ENCODE measurements at regions not wholly inside any gene's neighbourhood (a gene's known extent, or its start where the extent isn't known, plus 50 kb on each side); places are given as distances from the start of the nearest gene placed in this dataset.
"Not testable (repeated sequence)": the region's sequence is repeated elsewhere in the genome, so short reads cannot be mapped to it uniquely, and the experiment has no call there.

DNA sequence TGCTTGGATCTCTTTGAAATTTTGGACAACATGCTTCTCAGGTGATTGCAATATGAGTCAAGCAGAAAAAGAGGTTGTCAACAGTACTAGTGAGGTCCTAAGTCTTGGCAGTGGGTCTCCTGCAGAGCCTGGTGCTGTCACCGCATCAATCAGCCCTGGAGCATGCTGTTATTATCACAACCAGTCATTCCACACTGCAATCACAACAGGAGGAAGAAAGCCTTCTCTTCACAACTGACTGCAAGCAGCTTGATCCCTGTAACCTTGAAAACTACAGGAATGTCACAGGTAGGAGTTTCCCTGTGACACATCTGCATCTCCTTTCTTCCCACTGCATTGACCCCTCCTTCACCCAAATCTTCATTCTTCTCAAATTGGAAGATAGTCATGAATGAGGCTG, 451.1 kb upstream of the ATP11B start:
- no peak for DNase-seq (ENCODE audit: low spot score)

DNA sequence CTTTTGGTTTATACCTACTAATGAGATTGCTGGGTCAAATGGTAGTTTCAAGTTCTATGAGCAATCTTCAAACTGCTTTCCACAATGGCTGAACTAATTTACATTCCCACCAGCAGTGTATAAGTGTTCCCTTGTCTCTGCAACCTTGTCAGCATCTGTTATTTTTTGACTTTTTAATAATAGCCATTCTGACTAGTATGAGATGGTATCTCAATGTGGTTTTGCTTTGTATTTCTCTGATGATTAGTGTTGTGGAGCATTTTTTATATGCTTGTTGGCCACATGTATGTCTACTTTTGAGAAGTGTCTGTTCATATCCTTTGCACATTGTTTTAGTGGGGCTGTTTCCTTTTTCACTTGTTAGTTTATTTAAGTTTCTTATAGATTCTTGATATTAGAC, 449.3 kb upstream of the ATP11B start:
- DNase-seq (ENCODE audit: low spot score), result not testable (repeated sequence)

DNA sequence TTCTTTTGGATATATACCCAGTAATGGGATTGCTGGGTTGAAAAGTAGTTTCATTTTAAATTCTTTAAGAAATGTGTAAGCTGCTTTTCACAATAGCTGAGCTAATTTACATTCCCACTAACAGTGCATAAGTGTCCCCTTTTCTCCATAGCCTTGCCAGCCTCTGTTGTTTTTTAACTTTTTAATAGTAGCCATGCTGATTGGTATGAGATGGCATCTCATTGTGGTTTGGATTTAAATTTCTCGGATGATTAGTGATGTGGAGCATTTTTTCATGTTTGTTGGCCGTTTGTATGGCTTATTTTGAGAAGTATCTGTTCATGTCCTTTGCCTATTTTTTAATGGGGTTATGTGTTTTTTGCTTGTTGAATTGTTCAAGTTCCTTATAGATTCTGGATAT, 444.3 kb upstream of the ATP11B start:
- no peak for DNase-seq (ENCODE audit: low spot score)

DNA sequence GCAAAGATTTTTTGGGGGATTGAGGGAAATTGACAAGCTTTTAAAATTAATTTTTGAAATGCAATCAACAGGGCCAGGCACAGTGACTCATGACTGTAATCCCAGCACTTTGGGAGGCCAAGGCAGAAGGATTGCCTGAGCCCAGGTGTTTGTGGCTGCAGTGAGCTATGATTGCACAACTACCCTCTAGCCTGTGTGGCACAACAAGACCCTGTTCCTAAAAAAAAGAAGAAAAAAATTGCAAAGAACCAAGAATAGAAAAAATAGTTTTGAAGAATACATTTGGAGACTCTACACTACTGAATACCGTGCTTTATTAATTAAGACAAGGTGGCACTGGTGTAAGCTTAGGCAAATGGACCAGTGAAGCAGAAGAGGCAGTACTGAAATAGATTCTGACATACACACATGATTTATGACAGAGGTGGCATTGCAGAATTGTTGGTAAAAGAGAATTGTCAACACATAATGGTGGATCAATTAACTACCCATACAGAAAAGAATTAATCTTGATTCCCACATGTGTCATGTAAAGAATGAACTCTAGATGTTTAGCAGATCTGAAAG, 443.3 kb upstream of the ATP11B start:
- no peak for DNase-seq (ENCODE audit: low spot score)

DNA sequence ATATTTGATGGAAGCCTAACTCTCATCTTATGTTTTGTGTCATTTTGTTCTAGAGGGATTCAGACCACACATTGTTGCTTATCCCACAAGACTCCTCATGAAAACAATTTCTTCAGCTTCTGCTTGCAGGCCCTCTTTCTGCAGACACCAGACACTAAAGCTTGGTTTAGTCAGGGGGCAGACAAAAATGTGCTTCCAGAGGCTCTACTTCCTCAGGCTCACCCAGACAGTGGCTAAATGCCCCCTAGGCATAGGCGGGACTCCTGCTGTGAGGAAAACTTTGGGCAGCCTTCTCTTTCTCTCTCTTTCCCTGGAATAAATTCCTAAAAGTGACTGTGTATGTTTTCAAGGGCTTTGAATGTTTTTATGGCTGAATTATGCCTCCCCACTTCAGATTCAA, 435.4 kb upstream of the ATP11B start:
- DNase-seq (ENCODE audit: low spot score), result no peak

DNA sequence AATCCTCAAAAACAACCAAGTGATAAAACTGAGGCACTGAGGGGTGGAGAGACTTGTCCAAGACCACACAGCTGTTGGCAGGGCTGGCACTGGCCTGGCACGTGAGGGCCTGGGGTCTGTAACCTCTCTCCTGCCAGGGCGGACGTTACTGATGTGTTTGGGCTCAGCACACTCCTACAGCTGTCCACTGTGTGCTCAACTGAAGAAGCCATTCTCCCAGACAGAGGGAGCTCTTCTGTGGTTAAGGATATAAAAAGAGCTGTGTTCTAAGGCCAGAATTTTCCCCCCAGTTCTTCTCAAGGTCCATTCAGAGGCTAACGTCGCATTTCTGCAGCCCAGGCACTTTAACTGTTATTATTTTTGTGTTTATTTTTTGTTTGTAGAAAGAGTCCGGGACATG, 429.0 kb upstream of the ATP11B start:
- DNase-seq (ENCODE audit: low spot score), result no peak

DNA sequence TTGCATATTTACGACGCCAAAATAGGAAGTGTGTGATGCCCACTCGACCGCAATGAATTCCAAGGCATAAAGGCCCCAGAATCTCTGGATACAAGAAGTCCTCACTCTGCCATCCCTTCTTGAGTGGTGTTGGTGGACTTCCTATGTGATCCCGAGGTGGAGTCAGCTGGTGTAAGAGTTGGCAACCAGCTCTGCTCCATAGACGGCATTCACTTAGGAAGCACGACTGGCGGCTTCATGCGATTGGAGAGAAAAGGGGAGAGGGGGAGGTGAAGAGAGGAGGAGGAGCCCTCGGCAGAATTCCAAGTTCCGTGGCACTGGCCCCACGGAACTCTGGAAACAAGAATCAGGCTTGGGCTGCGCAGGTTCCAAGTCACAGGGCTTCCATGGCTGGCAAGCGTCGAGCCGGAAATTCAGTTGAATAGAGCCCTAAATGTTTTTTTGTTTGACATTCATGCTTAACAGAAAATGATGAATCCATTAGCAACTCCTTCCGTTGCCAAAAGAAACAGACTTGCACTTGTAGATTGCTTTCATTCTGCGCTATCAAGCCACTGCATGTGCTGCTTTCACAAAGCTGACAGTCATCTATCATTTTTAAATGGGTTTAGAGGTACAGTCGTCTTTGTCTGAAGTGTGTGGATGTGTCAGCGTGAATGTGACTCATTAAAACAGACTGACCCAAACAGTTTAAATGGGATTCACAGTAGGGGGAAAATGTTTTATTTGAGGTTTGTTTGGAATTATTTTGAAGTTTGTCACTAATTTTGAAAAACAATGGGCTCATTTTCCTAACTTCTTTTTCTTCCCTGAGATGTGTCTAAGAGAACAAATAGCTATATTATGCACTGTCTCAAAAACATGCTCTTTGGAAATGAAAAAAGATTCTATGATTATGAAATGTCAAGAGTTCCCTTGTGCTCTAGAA, 428.3 kb upstream of the ATP11B start:
- no peak for DNase-seq (ENCODE audit: low spot score)

DNA sequence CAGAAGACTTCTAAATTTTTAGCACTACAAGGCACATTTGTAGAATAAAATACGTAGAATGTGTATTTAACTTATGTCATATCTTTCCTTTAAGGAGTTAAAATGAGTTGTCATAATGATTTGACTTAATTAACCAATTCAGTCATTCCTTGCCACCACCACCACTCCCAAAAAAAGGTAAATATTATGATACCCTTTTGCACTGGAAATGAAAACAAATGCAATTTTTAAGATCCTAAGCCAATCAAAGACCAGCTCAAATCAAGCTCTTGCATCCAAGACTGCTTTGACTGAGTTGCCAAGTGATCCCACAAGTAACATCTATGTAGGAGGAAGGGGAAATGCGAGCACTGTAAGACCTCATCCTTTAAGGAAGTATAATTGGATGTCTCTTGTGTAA, 426.6 kb upstream of the ATP11B start:
- DNase-seq (ENCODE audit: low spot score), result no peak

DNA sequence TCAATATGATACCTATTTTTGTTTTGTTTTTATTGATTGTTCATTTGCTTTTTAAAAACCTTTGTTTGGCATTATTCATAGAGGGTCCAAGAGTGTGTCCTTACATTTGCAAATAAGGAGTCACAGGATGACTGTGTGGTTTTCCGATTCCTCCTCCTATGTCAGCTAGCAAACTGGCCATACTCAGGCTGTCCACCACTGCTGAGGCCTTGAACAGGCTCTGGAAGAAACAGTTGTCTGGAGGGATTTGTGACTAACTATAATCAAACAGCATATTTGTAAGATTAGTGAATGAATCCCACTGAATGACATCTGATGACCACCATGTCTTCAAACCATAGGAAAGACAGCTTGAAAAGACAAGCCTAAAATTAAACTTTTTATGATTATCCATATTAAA, 423.4 kb upstream of the ATP11B start:
- no peak for DNase-seq (ENCODE audit: low spot score)

DNA sequence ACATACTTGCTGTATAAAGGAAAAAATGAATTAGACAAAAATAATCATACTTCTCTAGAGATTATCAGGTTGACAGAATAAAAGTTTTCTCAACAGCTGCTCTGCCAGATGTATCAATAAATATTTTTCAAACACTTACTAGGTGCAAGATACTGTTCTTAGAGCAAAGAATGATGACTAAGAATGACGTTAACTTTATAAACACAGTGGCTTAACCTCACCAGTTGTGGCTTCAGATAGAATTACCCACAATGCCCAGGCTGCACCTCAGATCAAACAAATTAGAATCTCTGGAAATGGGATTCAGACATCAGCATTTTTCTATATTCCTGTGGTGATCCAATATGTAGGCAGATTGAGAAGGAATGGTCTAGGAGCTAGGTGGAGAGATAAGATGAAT, 422.4 kb upstream of the ATP11B start:
- DNase-seq (ENCODE audit: low spot score), result no peak

DNA sequence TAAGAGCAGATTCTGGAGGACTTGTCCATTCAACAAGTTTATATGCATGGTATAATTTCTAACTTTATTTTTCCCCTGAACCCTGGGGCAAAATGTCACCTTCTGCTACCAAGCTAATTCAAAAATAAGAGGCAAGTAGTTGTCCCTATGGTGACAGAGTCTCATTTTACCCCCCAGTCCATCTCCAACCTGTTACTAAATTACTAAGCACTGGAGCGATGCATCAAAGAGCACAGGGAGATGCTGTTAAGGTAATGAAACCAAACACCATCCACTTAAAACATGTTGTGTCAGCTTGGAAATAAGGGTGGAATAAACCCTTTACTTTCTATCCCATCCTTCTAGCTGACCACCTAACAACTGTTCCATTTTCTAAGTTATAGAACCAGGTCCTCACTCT, 417.4 kb upstream of the ATP11B start:
- DNase-seq (ENCODE audit: low spot score), result no peak

DNA sequence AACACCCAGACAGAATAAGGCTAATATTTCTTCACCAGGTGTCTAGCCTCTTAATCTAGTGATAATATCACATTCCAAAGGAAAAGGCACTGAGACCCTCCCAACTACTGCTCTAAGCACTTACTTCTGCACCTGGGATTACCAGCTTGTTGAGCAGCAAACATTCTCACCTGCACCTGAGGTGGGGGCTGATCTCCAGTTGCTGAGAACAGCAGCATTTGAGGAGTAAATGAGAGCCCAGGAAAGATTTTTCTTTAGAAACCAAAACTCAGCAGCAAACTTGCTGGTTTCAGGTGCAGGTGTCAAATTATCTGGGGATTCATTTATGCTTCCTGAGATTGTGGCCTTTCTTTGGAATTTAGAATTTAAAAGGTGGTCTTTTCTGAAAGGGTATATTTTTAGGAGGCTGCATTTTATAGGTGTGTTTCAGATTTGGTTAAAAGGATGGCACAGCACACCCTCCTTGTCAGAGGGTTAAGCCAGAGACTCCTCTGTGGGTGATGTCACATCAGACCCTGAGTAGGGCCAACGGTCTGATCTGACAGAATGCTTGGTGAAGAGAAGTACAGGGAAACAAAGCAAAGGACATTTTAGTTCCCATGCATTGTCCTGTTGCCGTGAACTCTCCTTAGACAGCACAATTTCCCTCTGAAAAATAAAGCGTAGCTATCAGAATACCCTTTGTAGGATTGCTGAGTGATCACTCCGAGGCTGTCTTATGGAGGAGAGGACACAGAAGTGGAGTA, 411.0 kb upstream of the ATP11B start:
- no peak for DNase-seq (ENCODE audit: low spot score)

DNA sequence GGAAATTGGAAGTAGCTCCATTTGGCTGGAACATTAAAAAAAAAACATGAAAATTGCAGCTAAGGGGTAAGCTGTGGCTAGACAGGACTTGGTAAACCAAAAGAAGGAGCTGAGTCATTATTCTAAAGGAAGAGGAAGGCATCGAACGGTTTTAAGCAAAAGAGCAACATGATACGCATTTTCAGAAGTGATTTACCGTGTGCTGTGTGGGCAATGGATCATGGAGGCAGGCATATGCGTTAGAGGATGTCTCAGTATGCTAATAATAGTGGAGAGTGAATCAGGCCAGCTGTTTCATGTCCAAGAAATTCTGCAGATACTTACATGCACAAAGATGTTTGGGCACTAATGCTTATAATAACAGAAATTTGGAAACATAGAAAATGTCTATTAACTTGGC, 409.1 kb upstream of the ATP11B start:
- no peak for DNase-seq (ENCODE audit: low spot score)

DNA sequence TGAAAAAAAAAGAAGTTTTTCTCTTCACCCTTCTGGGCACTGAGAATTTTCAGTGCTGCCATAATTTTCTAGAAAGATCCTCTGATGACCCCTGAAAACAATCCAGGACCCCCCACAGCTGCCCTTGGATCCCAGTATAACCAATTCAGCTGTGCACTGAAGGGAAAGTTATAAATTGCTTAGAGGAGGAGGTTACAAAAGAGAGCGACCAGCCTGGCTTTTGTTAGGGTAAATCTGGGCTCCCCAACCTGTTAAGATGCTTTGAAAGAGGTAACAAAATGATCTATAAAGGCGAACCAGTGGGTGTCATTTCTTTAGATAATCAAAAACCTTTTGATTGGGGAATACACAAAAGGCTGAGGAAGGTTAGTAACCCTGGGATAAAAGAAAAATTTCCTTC, 407.9 kb upstream of the ATP11B start:
- DNase-seq (ENCODE audit: low spot score), result no peak

DNA sequence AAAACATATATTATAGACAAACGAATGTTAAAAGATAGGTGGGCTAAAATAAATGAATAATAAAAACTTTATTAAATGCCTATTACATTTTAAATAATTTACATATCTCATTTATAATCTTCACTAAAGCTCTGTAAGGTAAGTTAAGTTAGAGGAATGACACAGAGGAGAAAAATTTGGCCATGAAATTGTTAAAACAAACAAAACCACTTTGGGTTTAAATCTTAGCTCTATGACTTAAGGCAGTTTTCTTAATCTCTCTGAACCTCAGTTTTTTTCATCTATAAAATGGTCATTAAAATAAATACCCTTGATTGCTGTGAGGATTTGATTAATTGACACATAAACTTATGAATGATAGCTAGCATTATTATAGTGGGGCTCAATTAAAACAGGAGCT, 404.8 kb upstream of the ATP11B start:
- no peak for DNase-seq (ENCODE audit: low spot score)

DNA sequence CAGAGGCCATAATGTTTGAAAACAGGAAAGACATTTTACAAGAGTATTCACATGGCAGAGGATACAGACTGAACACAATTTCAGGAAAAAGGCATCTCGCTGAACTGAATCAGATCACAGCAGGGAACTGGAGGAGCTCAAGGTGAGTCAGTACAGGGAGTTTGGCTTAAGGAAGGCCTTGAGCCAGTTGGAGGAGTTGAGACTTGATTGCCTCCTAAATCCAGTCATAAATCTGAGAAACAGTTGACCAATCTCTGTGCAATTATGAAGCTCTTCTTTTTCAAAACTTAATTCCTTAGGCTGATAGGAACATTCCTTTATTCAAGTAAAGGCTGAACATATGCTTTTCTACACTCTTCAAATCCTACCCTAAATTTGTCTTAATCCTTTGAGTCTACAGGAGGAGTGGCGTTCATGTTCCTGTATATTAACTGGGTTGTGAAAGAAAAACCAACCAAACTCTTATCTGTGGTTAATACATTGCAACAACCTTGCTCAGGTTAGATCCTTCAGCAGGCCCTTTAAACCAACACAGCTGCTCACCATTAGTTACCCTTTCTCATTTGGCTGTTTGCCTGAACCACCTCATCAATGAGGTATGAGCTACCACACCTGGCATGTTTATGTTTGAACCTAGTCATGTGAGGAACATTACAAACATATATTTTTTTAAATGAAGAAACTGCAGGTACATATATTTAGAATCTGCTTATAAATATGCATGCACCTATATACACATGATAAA, 404.1 kb upstream of the ATP11B start:
- no peak for DNase-seq (ENCODE audit: low spot score)

DNA sequence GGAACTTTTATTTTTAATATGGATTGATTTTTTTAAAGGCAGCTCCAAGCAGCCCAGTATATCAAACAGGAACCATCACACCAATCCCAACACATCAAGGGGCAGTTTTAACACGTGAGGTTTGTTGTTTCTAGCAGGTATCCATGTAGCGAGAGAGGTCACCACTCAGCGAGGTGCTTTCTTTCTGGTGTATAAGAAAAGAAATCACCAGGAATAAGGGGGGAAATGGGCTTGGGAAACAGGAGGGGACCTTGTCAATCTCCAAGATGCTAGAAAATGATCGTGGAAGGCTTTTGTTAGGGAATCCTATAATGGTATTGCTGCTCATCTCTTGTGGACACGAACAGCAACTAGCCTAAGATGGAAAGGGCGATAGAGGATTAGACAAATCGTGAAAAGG, 402.9 kb upstream of the ATP11B start:
- no peak for DNase-seq (ENCODE audit: low spot score)

DNA sequence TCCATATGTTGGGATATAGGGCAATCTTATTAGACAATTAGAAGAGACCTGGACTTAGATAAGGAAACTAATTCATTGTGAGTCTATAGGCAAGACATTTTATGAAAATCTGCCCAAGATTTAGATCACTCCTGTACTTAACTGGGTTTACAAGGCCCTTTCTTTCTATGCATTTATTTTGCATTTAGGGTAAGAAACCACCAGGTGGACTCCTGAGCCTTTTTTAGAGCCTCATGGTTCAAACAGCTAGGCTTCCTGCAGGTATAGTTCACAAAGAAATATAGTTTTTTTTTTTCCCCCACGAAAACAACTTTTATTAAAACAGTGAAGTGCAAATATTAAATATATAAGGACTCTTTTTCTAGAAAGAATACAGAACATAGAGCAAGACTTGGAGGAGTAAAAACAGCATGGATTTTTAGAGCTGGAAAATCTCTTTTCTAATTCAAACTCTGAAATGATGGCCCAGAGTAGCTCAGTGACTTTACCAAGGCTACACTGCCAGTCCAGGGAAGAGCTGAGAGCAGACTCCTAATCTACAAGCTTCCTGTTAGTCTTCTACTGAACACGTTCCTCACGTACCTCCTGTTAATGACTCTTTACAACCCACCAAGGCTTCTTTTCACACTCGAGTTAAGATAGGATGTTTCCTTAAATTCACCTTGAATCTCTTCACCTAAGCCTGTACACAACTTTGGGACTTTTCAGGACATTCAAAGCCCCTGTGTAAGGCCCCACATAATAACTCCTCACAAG, 400.9 kb upstream of the ATP11B start:
- DNase-seq (ENCODE audit: low spot score), result no peak

DNA sequence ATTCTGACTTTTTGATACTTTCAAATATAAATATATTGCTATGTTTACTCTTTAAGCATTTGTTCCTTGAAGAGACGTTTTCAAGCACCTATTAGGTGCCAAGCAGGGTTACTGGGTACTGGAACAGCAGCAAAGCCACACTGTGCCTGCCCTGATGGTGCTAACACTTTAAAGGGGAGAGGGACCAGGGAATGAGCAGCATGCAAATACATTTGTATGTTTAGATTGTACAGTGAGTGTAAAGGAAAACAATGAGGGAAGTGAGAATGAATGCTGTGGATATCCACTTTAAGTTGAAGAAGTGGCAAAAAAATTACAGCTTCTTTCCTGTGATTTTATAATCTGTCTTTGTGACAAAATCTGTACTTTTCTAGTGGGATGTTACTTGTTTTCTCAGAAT, 400.2 kb upstream of the ATP11B start:
- DNase-seq (ENCODE audit: low spot score), result no peak

DNA sequence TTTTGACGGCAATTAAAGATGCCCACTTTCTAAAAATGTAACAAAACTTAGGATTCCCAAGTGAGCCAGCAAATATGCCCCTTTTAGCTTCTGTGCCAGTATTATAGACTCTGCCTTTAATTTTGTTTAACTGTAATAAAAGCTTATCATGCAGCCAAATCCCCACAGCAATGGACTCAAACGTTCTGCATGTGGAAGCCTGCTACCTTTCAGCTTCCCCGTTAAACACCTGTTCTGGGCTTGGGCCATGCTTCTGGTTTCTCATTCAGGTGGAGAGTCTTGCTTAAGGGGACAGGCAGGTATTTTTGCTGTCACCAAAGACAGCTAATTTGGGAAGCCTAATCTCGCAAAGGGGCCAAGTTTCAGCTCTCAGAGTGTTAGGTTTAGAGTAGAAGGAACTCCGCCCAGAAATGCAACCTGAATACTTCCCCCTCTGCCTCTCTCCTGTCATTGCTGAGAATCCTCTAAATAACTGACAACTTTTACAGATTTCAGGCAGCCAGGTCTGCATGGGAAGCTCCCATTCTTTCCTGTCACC, 399.4 kb upstream of the ATP11B start:
- DNase-seq (ENCODE audit: low spot score), result no peak

DNA sequence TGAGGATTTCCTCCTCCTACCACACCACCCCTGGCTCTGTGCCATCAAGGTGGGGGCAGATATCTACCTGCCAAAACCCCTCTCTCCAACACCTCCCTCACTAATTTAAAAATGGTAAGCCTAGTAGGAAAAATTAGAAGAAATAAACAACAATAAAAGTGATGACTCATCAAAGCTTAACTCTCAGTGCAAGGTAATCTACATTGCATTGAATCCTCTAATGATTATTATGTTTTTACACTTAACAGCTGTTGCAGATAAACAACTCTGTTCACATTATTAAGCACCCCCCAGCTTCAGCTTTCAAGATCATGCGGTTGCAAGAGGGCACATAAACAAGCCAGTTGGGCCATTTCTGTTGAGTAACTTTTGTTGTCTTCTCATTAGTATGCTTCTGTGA, 396.1 kb upstream of the ATP11B start:
- DNase-seq (ENCODE audit: low spot score), result no peak

Data from hematopoietic multipotent progenitor cell treated with erythropoietin and hydrocortisone succinate and interleukin-3 and kit ligand, for 17 days (in vitro differentiated cells).